Naive thymus-derived CD4-positive, alpha-beta T cell (primary cell): ENCODE measurements at regions not wholly inside any gene's neighbourhood (a gene's known extent, or its start where the extent isn't known, plus 50 kb on each side); places are given as distances from the start of the nearest gene placed in this dataset.
"Not testable (repeated sequence)": the region's sequence is repeated elsewhere in the genome, so short reads cannot be mapped to it uniquely, and the experiment has no call there.

Source experiments
- ATAC-seq: fragments of 150-1000 bp; cut with Tn5 transposase; 2 replicates; pipeline ENCODE4 v1.10.0; 2021; ENCODE audit warnings: mild to moderate bottlenecking, moderate library complexity
- CTCF ChIA-PET: fragments of 350-600 bp; sonication (Branson Sonifier 250); formaldehyde crosslinking; loops from one replicate; lab custom pipeline; 2021; ENCODE audit warnings: antibody characterized with exemption; lab: Charles Lee
- POLR2A ChIA-PET: fragments of 350-600 bp; sonication (Branson Sonifier 250); formaldehyde crosslinking; loops from one replicate; lab custom pipeline; 2021; ENCODE audit warnings: antibody characterized with exemption, inconsistent platforms; lab: Charles Lee
- DNase-seq, 9 donors: peaks; one replicate each; pipeline versions ENCODE4 v3.0.0 to v3.0.0-alpha.2; 2020 to 2022; ENCODE audit warnings: mixed read lengths in 1 of 9
- H3K27ac ChIP-seq: one replicate; pipeline ENCODE4 v1.7.0; 2013; ENCODE audit warnings: mild to moderate bottlenecking, low read depth, low read length, moderate library complexity
- H3K27me3 ChIP-seq, 2 donors: one replicate each; pipeline ENCODE4 v1.7.0; 2013; ENCODE audit warnings: low read length in 2 of 2, mild to moderate bottlenecking in 2 of 2, moderate library complexity in 2 of 2; ENCODE audit not compliant: control insufficient read depth in 2 of 2, insufficient read depth in 2 of 2
- H3K36me3 ChIP-seq, 3 experiments: 1 replicate in 2 of 3; 2 replicates in 1 of 3; pipeline ENCODE4 v1.7.0; 2013; ENCODE audit warnings: low read length in 3 of 3, mild to moderate bottlenecking in 3 of 3, moderate library complexity in 1 of 3; ENCODE audit not compliant: insufficient read depth in 3 of 3, control insufficient read depth in 2 of 3
- H3K4me1 ChIP-seq, 2 donors: one replicate each; pipeline ENCODE4 v1.7.0; 2013; ENCODE audit warnings: low read length in 2 of 2, mild to moderate bottlenecking in 2 of 2, moderate library complexity in 1 of 2; ENCODE audit not compliant: control insufficient read depth in 2 of 2, insufficient read depth in 2 of 2
- H3K4me3 ChIP-seq: 2 replicates; pipeline ENCODE4 v1.7.0; 2013; ENCODE audit warnings: mild to moderate bottlenecking, low read length
- H3K9me3 ChIP-seq, 3 experiments: 1 replicate in 2 of 3; 2 replicates in 1 of 3; pipeline ENCODE4 v1.7.0; 2013; ENCODE audit warnings: low read length in 3 of 3; ENCODE audit not compliant: control insufficient read depth in 2 of 3
- H3K27ac Mint-ChIP-seq, 9 donors: one replicate each; pipeline ENCODE4 v1.8.0; 2020 to 2022; ENCODE audit warnings: mixed read lengths in 9 of 9, mild to moderate bottlenecking in 8 of 9, moderate library complexity in 5 of 9, inconsistent platforms in 2 of 9
- H3K27me3 Mint-ChIP-seq, 5 donors: one replicate each; pipeline ENCODE4 v1.8.0; 2021 to 2022; ENCODE audit warnings: mixed read lengths in 5 of 5, mild to moderate bottlenecking in 1 of 5
- H3K36me3 Mint-ChIP-seq, 5 donors: one replicate each; pipeline ENCODE4 v1.8.0; 2020 to 2022; ENCODE audit warnings: mixed read lengths in 5 of 5, mild to moderate bottlenecking in 3 of 5, inconsistent platforms in 1 of 5
- H3K4me1 Mint-ChIP-seq, 7 donors: one replicate each; pipeline ENCODE4 v1.8.0; 2020 to 2022; ENCODE audit warnings: mixed read lengths in 7 of 7, mild to moderate bottlenecking in 3 of 7, inconsistent platforms in 1 of 7
- H3K4me3 Mint-ChIP-seq, 10 donors: one replicate each; pipeline ENCODE4 v1.8.0; 2020 to 2022; ENCODE audit warnings: mild to moderate bottlenecking in 10 of 10, mixed read lengths in 10 of 10, moderate library complexity in 6 of 10, inconsistent platforms in 2 of 10
- H3K9me3 Mint-ChIP-seq, 11 donors: one replicate each; pipeline ENCODE4 v1.8.0; 2020 to 2022; ENCODE audit warnings: mixed read lengths in 11 of 11, mild to moderate bottlenecking in 4 of 11, inconsistent platforms in 1 of 11, moderate library complexity in 1 of 11
- intact Hi-C, 2 donors: fragments of 100-400 bp; cut with micrococcal nuclease; formaldehyde crosslinking; loops; one replicate each; pipeline ENCODE4 v1.15.1; 2023

DNA sequence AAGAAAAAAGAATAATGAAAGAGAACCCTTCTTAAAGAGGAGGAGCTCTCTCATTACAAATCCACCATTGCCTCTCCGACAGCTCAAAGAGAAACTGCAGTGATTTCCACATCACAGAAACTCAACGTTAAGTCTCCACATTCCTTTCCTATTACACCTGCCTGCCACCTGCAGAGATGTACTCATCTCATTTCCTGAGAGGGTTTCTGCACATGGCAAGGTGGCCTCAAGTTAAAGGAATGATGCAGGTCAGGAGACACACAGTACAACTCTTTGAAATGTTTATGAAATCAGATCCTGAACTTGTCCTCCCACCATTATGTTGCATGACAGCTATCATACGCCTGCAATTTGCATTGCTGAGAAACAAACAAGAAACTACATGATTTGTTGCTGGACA is 458.4 kb upstream of the ADAMTS9 start:
- no peak for DNase-seq
- intact Hi-C loops = no loop called here
- H3K27ac ChIP-seq = no peak overlapping the region

DNA sequence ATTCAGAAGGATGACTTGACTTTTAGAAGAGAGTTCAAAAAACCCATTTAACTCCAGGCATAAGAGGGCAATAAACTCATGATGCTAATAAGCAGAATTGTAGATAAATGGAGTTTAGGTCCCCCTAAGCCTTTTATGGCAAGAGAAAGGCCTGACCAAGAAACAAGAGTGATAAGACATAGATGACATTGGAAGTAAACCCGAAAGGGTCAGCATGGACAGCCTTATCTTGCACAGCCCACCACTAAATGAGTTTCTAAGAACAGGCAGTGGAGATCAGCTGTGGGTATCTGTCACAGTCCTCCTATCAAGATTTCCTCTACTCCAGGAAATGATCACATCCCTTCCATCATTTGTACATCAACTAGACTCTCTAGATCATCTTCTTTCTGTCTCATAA is 457.9 kb upstream of the ADAMTS9 start:
- intact Hi-C loops = no loop called here
- Mint-ChIP-seq H3K36me3 (no peaks in the 10 kb centered on the region), H3K4me3 (no peak overlapping the region), H3K4me1 (no peaks in the 10 kb centered on the region), H3K27me3 (no peaks in the 10 kb centered on the region), H3K9me3 (peaks cover 0 to 8% (median 2%) of the 10 kb centered on the region in 11 donors), H3K27ac (no peak overlapping the region)
- DNase-seq (no peak), ATAC-seq (no peak)
- ChIA-PET CTCF (no interaction called here), POLR2A (no interaction called here)
- no peaks in the 10 kb centered on the region for H3K4me1 ChIP-seq
- no peaks in the 10 kb centered on the region for H3K27me3 ChIP-seq
- H3K9me3 ChIP-seq = peaks cover 0 to 6% (median 0%) of the 10 kb centered on the region in 3 experiments
- no peaks in the 10 kb centered on the region for H3K36me3 ChIP-seq
- no peak overlapping the region for H3K4me3 ChIP-seq
- no peak overlapping the region for H3K27ac ChIP-seq

More for the DNA sequence above, 458.4 kb upstream of the ADAMTS9 start:
- no peaks in the 10 kb centered on the region for H3K36me3 ChIP-seq
- H3K27me3 ChIP-seq = no peaks in the 10 kb centered on the region
- H3K4me1 ChIP-seq = no peaks in the 10 kb centered on the region
- H3K9me3 ChIP-seq = peaks cover 0 to 6% (median 0%) of the 10 kb centered on the region in 3 experiments
- CTCF ChIA-PET = no interaction called here
- H3K4me1 Mint-ChIP-seq = no peaks in the 10 kb centered on the region
- ATAC-seq = no peak
- H3K36me3 Mint-ChIP-seq = no peaks in the 10 kb centered on the region
- H3K27me3 Mint-ChIP-seq = no peaks in the 10 kb centered on the region
- no peak overlapping the region for H3K4me3 Mint-ChIP-seq
- H3K4me3 ChIP-seq = no peak overlapping the region
- peaks cover 0 to 11% (median 2%) of the 10 kb centered on the region in 11 donors for H3K9me3 Mint-ChIP-seq
- no peak overlapping the region for H3K27ac Mint-ChIP-seq
- POLR2A ChIA-PET = no interaction called here

DNA sequence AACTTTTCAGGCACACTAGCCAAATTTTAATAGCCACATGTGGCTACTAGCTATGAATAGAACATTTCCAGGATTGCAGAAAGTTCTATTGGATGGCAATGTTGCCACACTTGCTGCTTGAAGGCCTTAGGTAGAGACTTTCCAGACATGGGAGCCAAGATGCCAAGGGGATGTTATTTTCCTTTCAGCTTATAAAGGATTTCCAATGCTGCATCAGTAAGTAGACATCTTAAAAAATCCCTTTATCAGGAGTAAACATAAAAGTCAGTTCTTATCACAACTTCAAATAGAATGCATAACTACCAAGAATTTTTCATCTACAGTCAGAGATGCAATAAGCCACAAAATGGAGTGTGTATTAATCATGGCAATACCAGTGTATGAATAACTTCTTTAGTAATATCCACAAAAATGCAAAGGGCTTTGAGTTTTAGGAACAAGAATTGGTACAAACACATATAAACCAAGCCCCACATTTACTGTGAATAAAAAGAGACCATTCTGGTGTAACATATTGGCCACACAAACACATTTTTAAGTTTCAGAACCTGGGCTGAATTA is 457.1 kb upstream of the ADAMTS9 start:
- Histone ChIP-seq H3K4me3 (no peak overlapping the region), H3K36me3 (no peaks in the 10 kb centered on the region), H3K4me1 (no peaks in the 10 kb centered on the region), H3K27ac (no peak overlapping the region), H3K9me3 (peaks cover 0 to 10% (median 0%) of the 10 kb centered on the region in 3 experiments), H3K27me3 (no peaks in the 10 kb centered on the region)
- ChIA-PET CTCF (no interaction called here), POLR2A (no interaction called here)
- ATAC-seq (no peak), DNase-seq (no peak)
- Mint-ChIP-seq H3K4me1 (no peaks in the 10 kb centered on the region), H3K4me3 (no peak overlapping the region), H3K27me3 (no peaks in the 10 kb centered on the region), H3K9me3 (peaks cover 0 to 8% (median 2%) of the 10 kb centered on the region in 11 donors), H3K27ac (no peak overlapping the region), H3K36me3 (no peaks in the 10 kb centered on the region)
- intact Hi-C loops = no loop called here

DNA sequence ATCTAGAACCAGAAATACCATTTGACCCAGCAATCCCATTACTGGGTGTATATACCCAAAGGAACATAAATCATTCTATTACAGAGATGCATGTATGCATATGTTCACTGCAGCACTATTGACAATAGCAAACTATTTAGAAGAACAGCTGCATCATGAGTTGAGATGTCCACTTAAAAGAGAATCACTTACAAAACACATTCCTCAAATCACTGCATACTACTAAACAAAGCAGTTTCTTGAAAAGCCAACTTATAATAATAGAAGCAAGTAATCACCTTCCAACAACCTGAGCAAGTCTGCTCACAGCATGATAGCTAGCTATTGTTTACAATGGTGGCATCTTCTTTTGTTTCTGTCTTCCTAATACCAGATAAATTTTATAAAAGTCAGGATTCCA is 454.7 kb upstream of the ADAMTS9 start:
- H3K27ac Mint-ChIP-seq = no peak overlapping the region
- no peak for ATAC-seq
- Histone ChIP-seq H3K4me3 (no peak overlapping the region), H3K4me1 (no peaks in the 10 kb centered on the region), H3K27ac (no peak overlapping the region), H3K27me3 (no peaks in the 10 kb centered on the region), H3K9me3 (peaks cover 0 to 5% (median 0%) of the 10 kb centered on the region in 3 experiments), H3K36me3 (no peaks in the 10 kb centered on the region)
- CTCF ChIA-PET = no interaction called here
- POLR2A ChIA-PET = no interaction called here
- H3K9me3 Mint-ChIP-seq = peaks cover 0 to 19% (median 5%) of the 10 kb centered on the region in 11 donors
- no peaks in the 10 kb centered on the region for H3K4me1 Mint-ChIP-seq
- no peak overlapping the region for H3K4me3 Mint-ChIP-seq
- no peak for DNase-seq
- intact Hi-C loops = no loop called here
- H3K27me3 Mint-ChIP-seq = no peaks in the 10 kb centered on the region
- no peaks in the 10 kb centered on the region for H3K36me3 Mint-ChIP-seq

DNA sequence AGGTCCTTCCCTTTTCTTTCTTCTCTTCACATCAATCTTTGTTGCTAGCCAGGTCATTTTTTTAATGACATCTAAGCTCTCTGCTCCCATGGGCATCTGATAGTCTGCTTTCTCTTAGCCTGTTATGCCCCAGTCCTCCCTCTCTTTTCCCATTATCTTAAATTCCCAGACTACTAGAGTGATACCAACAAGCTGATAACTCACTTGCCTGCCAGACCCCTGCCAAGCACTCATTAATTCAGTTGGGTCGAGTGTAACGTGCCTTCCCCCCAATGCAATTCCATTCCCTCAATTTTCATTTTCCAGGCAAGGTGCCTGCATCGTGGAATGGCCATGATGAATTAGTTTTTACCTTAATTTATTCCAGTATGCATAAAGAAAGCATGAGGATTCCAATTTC is 450.8 kb upstream of the ADAMTS9 start:
- H3K27me3 ChIP-seq = no peaks in the 10 kb centered on the region
- POLR2A ChIA-PET = no interaction called here
- H3K4me3 ChIP-seq = no peak overlapping the region
- Mint-ChIP-seq H3K36me3 (no peaks in the 10 kb centered on the region), H3K9me3 (peaks cover 0 to 23% (median 10%) of the 10 kb centered on the region in 11 donors), H3K27ac (no peak overlapping the region), H3K27me3 (no peaks in the 10 kb centered on the region), H3K4me3 (no peak overlapping the region), H3K4me1 (peaks cover 0 to 1% (median 0%) of the 10 kb centered on the region in 7 donors)
- CTCF ChIA-PET = no interaction called here
- ATAC-seq = no peak
- no peaks in the 10 kb centered on the region for H3K36me3 ChIP-seq
- no peaks in the 10 kb centered on the region for H3K4me1 ChIP-seq
- H3K9me3 ChIP-seq = peaks cover 0 to 5% (median 0%) of the 10 kb centered on the region in 3 experiments
- DNase-seq = no peak
- no peak overlapping the region for H3K27ac ChIP-seq
- intact Hi-C loops = no loop called here

DNA sequence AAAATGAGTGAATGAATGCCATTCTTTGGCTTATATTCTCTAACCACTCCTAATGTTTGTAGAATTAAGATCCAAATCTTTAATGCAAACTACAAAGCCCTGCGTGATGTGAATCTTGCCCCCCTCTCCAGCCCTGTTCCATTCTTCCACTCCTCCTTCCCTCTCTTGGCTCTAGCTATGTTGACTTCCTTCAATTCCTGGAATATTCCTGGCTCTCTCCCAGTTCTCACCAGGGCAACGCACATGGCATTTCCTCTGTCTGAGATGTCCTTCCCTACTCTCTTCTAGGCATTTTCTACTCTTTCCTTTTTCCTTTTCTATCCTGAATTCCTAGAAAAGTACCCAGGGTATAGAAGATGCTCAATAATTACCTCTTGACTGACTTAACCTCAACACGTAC is 446.0 kb upstream of the ADAMTS9 start:
- H3K4me3 Mint-ChIP-seq, H3K36me3 Mint-ChIP-seq, H3K27ac Mint-ChIP-seq, H3K9me3 ChIP-seq, ATAC-seq, POLR2A ChIA-PET, H3K27me3 ChIP-seq, H3K4me1 ChIP-seq, H3K4me1 Mint-ChIP-seq, H3K27ac ChIP-seq, H3K4me3 ChIP-seq, H3K27me3 Mint-ChIP-seq, DNase-seq, H3K36me3 ChIP-seq, intact Hi-C loops, CTCF ChIA-PET: not testable (repeated sequence)
- H3K9me3 Mint-ChIP-seq = peaks cover 0 to 33% (median 10%) of the 10 kb centered on the region in 11 donors

DNA sequence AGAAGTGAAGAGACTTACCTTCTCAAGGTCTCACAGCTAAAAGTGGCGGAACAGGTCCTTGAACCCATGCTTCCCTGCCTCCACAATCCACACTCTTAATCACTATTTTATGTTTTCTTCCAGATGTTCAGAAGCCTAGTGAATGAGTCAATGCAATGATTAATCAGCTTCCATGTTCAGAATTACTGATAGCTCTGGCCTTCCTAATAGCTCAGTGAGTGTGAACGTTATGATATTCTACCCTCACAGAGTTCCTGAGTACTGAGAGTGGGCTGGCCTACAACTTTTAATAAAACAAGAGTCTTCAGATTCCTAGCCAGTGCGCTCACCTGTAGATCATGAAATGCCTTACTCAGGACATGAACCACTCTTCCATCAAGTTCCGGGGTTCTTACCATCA is 443.0 kb upstream of the ADAMTS9 start:
- POLR2A ChIA-PET = no interaction called here
- no peak for DNase-seq
- Mint-ChIP-seq H3K4me3 (no peak overlapping the region), H3K36me3 (no peaks in the 10 kb centered on the region), H3K27ac (no peak overlapping the region), H3K9me3 (peaks cover 0 to 21% (median 7%) of the 10 kb centered on the region in 11 donors), H3K4me1 (peaks cover 0 to 1% (median 0%) of the 10 kb centered on the region in 7 donors), H3K27me3 (no peaks in the 10 kb centered on the region)
- intact Hi-C loops = no loop called here
- ATAC-seq = no peak
- CTCF ChIA-PET = no interaction called here
- no peaks in the 10 kb centered on the region for H3K27me3 ChIP-seq
- no peaks in the 10 kb centered on the region for H3K4me1 ChIP-seq
- no peaks in the 10 kb centered on the region for H3K36me3 ChIP-seq
- H3K4me3 ChIP-seq = no peak overlapping the region
- no peak overlapping the region for H3K27ac ChIP-seq
- H3K9me3 ChIP-seq = no peaks in the 10 kb centered on the region
